Ammon's horn (tissue), 1 donor: ENCODE measurements at regions not wholly inside any gene's neighbourhood (a gene's known extent, or its start where the extent isn't known, plus 50 kb on each side); places are given as distances from the start of the nearest gene placed in this dataset.

Experiments used
- DNase-seq: peaks from one replicate; pipeline ENCODE4 v3.0.0-alpha.2; 2016; ENCODE audit warnings: low spot score

DNA sequence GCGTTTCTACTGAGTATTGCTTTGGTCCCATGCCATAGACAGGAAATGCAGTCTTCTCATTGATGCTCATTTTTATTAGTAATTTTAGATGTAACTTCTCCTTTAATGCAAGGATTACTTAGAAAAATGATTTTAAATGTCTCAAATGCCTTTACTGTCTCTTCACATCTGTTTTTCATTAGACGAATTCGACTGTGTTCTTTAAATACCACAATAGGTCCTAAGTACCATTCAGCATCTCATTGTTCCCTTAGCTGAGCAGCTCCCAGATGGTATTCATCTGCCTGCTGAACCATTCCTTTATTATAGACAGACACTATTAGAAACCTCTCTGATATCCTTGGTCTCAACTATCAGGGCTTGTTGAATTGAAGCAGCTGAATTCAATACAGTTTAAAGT lies 113.6 kb downstream of the LSMEM1 start:
- DNase-seq: no peak

DNA sequence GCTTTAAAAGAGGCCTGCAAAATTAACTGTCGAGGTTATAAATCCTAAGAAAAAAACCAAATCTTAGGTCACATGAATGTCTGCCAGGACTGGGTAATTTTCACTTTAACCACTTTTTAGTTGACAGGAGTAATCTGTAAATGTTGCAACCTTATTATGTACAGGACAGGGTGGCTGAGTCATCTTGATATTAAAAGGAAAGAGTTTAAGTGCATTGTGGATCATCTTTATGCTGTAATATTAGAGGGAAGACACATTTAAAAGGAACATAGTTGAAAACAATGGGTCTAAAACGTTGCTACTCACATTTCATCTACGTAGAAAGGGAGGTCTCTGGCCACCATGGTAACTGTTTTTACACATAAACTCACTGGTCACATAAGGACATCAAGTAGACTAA lies 115.5 kb downstream of the LSMEM1 start:
- DNase-seq: no peak

DNA sequence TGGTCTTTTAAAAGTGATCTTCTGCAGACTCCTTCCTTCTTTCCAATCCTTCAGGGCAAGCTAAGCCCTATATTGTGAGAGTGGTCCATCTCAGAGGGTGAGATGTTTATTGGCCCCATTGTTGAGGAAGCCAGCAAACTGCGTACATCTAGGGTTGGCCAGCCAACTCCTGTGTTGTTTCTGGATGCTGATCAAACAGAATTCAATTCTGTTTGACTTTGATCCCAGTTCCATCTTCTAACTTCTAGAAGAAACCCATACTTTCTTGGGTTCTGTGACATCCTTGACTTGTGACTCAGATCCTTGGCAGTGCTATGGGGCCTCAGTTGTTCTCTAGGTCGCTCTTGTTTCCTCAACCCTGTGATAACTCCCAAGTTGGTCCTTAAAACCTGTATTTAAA lies 116.2 kb downstream of the LSMEM1 start:
- no peak for DNase-seq

DNA sequence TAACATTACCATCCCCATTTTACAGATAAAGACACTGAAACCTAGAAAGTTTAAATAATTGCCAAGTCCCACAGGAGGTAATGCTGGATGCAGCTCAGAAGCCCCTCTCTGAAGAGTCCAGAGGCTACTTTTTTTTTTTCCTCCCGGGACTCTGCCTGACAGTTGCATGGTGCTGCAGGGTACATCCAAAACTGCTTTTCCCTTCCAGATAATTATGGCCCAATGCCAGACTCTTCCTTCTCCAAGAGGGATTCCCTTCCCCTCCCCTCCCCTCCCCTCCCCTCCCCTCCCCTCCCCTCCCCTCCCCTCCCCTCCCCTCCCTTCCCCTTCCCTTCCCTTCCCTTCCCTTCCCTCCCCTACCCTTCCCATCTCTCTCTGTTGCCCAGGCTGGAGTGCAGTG lies 122.9 kb downstream of the LSMEM1 start:
- DNase-seq: no peak

DNA sequence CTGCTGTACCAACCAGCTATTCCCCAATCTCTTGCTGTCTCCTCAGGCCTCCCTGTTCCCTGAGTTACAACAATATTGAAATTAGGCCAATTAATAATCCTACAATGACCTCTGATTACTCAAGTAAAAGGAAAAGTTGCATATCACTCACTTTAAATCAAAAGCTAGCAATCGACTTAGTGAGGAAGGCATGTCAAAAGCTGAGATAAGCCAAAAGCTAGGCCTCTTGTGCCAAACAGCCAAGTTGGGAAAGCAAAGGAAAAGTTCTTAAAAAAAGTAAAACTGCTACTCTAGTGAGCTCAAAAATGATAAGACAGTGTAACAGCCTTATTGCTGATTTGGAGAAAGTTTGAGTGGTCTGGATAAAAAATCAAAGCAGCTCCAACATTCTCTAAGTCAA lies 129.8 kb downstream of the LSMEM1 start:
- no peak for DNase-seq

DNA sequence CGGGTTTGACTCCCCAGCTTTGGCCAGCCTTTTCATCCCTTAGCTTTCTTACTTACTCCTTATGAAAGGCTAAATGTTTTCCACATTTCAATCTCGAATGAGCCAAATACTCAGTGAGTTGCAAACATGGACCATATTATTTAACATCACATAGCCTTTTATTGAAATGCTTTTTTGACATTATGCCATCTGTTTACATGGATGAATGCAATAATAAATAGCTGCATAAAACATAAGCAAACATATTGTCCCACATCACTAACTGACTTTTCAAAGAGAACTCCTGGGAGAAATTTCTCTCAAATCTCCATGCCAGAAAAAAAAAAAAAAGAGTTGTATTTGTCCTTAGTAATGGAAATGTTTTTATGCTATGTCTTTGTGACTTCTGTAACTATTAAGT lies 134.9 kb downstream of the LSMEM1 start:
- DNase-seq: no peak

DNA sequence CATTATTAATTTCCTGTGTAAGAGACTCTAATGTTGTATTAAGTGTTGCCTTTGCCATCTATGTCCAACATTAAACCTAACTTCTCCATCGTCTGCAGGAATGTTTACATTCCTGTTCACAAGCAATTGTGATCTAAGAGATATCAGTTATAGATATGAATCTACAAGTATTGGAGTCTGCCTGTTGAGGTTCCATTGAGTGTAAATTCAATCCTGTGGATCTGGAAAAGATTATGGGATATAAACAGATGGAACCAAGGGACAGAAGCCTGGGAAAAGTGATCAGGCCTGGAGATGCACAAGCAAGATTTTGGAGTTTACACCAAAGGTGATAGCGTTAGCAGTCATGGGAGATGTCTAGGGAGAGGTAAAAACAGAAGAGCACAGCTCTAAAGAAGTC lies 135.5 kb downstream of the LSMEM1 start:
- no peak for DNase-seq

DNA sequence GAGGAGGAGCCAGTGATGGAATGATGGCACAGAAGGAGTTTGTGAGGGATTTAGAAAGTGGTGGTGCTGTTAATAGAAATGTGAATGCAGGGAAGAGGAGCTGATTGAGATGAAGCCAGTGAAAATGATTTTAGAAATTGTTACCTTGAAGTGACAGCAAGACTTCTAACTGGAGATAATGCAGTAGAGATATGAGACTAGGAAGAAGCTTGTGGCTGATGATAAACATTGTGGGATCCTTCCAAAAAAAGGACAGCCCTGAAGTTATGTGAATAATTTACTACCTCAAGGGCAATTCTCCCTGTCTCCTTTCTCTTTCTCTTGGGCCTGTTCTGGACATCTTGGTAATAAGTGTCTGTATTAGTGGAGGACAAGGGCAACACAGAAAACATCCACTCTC lies 138.6 kb downstream of the LSMEM1 start:
- DNase-seq: no peak

DNA sequence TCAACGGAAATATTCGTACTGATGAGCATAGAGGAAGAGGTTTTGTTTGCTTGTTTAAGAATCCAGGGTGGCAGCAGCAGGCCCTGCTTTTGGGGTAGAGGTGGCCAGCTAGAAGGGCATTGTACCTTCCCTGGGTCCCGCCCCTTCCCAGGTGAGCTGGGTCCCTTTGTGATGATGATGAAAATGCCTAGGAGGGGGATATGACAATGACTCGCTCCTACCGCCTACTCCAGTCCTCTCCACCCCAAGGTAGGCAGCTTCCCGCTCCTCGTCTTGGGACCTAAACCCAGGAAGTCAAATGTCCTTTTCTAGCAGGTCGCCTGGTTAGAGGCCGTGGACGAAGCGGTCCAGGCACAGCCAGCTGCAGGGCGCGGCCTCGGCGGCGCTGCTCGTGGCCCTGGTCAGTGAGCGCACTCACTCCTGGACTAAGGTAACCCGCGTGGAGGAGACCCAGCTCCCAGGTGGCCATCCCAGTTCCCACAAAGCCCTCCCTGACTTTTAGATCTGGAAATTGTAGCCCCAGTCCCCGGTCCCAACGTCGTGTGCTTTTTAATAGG lies 141.4 kb downstream of the LSMEM1 start:
- no peak for DNase-seq

DNA sequence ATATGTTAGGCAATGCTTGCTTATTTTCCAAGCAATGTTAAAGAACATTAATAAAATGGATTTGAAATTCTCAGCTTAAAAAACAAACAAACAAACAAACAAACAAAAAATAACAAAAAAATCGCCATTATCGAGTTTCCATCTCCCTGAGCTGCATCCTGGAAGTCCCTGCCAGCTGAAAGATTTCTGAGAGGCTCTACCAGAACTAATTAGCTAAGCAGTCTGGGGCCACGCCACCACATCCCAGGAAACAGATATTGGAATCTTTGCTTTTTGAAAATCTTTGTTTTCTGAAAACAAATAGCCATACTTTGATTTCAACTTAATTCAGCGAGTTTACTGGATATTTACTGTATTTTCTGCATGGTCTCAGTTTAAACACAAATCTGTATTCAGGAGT lies 143.6 kb downstream of the LSMEM1 start:
- no peak for DNase-seq

DNA sequence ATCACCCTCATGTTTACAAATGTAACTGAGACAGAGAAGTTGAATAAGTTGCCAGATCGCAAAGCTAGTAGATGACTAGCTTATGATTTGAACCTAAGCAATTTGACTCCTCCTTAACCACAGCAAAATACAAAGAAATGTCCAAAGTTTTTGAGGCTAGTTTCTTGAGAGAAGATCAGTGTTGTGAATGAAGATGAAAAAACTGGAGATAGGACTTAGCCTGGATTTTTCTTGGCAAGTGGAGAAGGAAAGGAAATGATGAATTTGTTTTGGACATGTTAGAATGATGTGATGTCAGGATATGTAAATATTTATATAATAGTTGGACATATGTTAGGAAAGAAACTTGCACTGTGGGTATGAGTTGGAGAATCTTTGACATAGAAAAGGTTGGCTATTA lies 149.8 kb downstream of the LSMEM1 start:
- DNase-seq: no peak

DNA sequence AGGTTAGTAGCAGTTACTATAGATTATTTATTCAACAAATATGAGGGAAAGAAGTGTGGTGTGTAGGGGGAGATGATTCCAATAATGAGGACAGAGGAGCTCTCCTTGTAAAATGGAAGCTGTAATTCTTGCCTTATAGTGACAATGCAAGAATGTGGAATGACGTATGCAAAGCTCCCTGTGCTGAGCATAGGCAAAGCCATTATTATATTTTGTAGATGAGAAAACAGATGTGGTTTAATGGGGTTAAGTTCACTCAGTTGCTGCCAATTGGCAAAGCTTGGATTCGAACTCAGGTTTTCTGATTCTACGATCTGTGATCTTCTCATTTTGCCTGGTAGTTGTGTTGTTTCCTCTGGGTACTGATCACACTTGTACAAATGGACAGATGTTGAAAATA lies 153.3 kb downstream of the LSMEM1 start:
- DNase-seq: no peak

DNA sequence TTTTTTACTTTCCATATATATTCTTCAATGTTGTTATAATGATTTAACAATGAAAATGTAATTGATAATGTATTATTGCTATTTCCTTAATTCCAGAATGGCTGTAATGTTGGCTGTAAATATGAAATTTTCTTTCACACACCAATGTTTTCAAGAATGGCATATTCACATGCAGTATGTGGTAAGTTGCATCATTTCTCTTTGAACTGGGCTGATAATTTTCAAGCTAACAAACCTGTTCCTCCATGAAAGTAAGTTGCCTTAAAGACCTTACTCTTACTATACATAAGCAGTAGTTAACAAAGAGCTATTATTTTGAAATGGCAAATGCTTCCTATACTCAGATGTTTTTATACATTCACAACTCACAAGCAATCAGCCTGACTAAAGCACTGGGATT lies 154.5 kb downstream of the TMEM168 start:
- DNase-seq: no peak

DNA sequence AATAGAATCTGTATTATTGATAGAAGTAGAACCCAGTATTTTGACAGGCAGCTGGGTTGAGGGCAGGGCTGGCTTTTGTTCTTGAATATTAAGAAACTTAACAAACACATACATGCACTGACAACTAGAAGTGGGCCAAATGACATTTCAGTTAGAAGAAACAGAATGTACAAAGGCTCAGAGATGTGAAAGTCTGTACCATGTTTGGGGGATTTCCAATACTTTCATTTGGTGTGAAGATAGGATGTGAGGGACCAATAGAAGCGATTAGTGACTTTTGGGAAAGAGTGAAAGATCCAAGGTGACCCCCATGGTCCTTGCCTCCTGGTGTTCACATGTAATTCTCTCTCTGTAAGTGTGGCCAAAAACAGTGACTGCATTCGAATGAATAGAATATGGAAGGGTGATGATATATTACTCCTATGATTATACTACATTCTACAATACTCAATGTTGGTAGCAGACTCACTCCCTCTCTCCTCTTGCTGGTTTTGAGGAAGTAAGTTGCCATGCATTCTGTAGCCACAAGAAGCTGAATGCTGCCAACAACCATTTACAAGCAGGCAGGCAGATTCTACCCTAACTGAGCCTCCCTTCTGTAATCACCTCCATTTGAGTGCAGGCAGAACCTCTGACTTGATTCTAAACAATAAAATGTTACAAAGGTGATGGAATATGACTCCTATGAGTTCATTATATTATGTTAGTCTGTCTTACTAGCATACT lies 151.4 kb downstream of the TMEM168 start:
- DNase-seq: no peak

DNA sequence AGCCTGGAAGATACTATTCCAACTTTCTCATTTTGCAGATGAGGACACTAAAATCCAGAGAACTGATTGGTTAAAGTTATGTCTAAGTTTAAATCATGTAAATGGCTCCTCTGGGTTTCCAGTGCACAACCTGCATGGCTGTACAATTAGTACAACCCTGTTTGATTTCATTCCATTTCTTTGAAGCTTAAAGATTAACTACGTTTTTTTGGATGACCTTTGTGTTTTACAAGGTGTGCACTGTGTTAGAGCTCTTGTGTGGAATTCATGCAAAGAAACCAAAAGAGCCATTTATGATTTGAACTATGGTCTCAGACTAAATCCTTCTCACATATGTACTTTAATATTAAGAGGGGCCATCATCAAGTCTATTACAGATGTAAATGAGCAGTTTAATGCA lies 149.5 kb downstream of the TMEM168 start:
- DNase-seq: no peak

DNA sequence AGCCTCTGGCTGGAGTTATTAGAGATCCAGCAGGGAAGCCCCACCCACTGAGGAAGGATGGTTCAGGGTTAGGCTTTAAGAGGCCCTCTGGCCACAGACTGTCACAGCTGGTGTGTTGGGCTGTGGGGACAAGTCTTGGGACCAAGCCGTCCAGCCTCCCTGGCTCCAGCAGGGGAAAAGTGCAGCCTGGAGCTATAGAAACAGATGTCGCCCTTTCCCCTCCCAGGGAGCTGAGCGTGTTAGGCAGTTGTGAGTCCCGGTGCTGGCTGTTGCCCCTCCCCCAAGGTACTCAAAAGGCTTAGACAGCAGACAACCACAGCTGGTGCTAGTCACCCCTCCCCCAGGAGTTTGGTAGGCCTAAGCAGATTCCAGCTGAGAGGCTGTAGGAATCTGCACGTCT lies 143.4 kb downstream of the TMEM168 start:
- no peak for DNase-seq

DNA sequence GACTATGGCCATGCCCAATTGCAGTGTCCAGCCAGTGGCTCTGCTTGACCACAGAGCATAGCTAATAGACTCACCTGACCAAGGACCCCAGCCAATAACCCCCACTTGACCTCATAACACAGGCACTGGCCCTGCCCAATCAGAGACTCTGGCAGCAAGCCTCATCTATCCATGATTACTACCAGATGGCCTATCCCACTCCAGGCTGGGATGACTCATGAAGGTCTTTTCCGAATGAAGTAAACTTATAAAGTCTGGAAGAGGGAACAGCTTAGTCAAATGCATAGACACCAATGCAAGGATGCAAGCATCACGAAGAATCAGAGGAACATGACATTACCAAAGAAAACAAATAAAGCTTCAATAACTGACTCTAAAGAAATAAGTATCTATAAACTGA lies 141.4 kb downstream of the TMEM168 start:
- DNase-seq: no peak

DNA sequence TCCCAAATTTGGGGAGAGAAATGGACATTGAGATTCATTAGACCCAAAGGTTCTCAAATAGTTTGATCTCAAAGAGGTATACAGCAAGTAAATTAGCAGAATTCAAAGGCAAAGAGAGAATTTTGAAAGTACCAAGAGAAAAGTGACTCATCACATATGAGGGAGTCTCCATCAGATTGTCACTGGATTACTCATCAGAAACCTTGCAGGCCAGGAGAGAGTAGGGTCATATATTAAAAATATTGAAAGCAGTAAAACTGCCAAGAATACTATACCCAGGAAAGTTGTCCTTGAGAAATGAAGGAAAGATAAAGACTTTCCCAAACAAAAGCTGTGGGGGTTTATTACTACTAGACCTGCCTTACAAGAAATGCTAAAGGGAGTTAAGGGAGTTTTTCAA lies 140.6 kb downstream of the TMEM168 start:
- DNase-seq: no peak

DNA sequence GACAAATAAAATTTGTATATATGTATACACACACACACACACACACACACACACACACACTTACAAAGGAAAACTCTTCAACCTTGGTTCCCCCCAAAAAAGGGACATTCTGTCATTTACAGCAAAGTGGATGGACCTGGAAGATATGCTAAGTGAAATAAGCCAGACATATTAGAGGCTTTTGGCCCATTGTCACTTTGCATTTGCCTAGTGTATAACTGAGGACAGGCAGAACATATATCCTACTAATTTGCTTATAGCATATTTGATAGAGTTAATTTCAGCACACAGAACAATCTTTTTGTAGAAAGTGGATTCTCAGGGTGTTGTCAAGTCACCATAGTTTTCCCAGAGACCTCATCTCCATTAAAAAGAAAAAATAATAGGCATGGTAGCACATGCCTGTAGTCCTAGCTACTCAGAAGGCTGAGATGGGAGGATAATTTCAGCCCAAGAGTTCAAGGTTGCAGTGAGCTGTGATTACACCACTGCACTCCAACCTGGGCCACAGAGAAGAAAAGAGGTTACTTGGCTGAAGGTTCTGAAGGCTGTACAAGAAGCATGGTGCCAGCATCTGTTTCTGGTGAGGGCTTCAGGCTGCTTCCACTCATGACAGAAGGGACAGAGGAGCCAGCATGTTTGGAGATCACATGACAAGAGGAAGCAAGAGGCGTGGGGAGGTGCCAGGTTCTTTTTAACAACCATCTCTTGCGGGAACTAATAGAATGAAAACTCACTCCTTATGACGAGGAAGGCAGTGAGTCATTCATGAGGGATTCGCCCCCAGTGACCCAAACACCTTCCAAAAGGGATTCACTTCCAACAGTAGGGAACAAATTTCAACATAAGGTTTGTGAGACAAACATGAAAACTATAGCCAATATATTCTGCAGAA lies 135.6 kb downstream of the TMEM168 start:
- no peak for DNase-seq

DNA sequence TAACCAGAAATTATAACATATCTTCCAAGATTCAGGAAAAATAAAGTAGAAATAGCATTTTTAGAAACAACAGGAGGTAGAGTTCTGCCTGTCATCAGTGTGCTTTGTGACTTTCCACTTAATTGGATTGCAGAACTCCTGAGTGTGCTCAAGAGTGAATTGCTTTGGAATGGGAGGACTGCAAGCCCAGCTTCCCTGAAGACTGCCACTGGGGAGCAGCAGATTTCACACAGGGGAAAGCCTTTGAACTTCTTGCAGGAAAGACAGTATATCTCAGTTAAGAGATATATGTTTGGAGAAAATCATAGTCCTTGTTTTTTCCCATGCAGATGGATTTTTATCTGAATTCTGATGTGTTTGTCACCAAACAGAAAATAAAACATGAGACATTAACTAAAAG lies 124.5 kb downstream of the TMEM168 start:
- no peak for DNase-seq

DNA sequence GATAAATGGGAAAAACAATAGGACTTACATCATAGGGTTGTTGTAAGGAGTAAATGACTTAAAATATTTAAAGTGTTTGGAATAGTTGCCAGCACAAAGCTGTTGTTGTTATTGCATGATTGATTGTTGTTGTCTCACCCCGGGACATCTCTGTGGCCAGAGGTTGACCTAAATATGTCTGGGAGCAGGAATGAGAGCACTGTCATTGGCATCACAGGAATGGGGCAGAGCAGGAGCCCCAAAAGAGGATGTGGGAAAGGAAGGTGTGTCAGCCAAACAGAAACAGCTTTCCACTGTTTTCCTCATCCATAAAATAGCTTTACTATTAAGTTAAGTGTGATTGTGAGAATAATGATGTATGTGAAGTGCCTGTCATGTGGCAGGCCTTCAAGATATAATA lies 121.6 kb downstream of the TMEM168 start:
- DNase-seq: no peak

DNA sequence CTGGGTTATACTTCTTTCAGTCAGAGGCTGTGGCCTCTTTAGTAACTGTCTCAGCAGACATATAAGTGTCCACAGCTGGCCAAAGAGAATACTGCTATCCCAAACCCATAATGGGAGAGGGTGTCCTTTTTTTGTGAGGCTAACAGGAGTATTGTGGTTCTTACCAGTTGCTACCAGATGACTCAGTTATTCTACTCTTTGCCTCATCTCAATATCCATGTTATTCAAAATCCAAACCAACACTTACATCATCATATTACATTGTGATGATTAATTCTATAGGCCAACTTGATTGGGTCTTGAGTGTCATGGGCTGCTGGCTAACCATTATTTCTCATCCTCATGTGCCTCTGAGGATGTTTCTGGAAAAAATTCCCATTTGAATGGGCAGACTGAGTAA lies 120.9 kb downstream of the TMEM168 start:
- DNase-seq: no peak

DNA sequence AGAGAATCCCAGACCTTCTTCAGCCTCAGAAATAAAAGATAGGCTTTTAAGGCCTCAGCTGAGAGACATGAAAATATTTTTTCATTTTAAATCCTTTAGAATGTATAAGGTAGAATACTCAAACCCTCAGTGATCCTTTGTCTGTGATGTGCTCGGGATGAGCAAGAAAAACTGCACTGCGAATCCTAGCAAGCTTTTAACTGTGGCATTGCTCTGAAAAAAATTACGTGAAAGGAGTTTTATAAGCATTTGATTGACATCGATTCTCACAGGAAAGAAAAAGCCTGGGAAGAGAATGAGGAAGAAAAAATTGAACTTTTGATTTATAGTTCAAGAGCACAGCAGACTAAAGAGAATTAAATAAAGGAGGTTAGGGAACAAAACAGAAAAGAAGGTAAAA lies 120.0 kb downstream of the TMEM168 start:
- no peak for DNase-seq
